A549 (cell line): ENCODE measurements at regions not wholly inside any gene's neighbourhood (a gene's known extent, or its start where the extent isn't known, plus 50 kb on each side); places are given as distances from the start of the nearest gene placed in this dataset.

Experiments used
- ATAC-seq, 2 experiments: fragments of 200-7000 bp in 1 of 2; fragments of >200 bp in 1 of 2; cut with Nextera tagmentation in 1 of 2; cut with Tn5 transposase in 1 of 2; 3 replicates each; pipeline versions ENCODE4 v1.8.0 to v1.9.1; 2018 to 2020; ENCODE audit warnings: mild to moderate bottlenecking in 1 of 2, moderate library complexity in 1 of 2
- CTCF ChIA-PET: fragments of 300-600 bp; sonication (Branson Sonifier 250); formaldehyde crosslinking; extraction: SDS; loops from one replicate; lab custom pipeline; 2021; ENCODE audit warnings: antibody characterized with exemption, inconsistent platforms; lab: Yijun Ruan, JAX
- POLR2A ChIA-PET: fragments of 350-600 bp; formaldehyde crosslinking; extraction: SDS; loops from one replicate; lab custom pipeline; 2021; ENCODE audit warnings: antibody characterized with exemption, inconsistent platforms; lab: Yijun Ruan, JAX
- DNase-seq, 2 experiments: peaks; one replicate each; pipeline versions ENCODE4 v3.0.0 to v3.0.0-alpha.2; 2011 to 2016; ENCODE audit warnings: low read depth in 1 of 2, low spot score in 1 of 2
- FAIRE-seq: peaks from 2 replicates; lab custom pipeline; 2011; peaks lifted over from hg19 to GRCh38; lab: Jason Lieb, UNC
- H3K27ac ChIP-seq, 2 experiments: fragments of >200 bp; sonication (Bioruptor Twin); formaldehyde crosslinking; 3 replicates each; pipeline ENCODE4 v1.5.1; 2016 to 2017
- H3K4me1 ChIP-seq: fragments of >200 bp; sonication (Bioruptor Twin); formaldehyde crosslinking; 3 replicates; pipeline ENCODE4 v1.6.1; 2016
- H3K4me2 ChIP-seq: fragments of >200 bp; sonication (Bioruptor Twin); formaldehyde crosslinking; 3 replicates; pipeline ENCODE4 v1.6.1; 2016
- H3K4me3 ChIP-seq: fragments of >200 bp; sonication (Bioruptor Twin); formaldehyde crosslinking; 3 replicates; pipeline ENCODE4 v1.5.1; 2016
- H3K9me3 ChIP-seq: fragments of >200 bp; sonication (Bioruptor Twin); formaldehyde crosslinking; 3 replicates; pipeline ENCODE4 v1.6.1; 2016
- BHLHE40 ChIP-seq: IDR thresholded peaks from 2 replicates; pipeline ENCODE4 v1.6.1; 2012; ENCODE audit warnings: low read depth, low read length, inconsistent platforms
- CEBPB ChIP-seq, 2 experiments: fragments of >200 bp in 1 of 2; sonication (Bioruptor Twin) in 1 of 2; formaldehyde crosslinking in 1 of 2; IDR thresholded peaks; 2 replicates each; pipeline ENCODE4 v1.6.1; 2012 to 2016
- EHF ChIP-seq: fragments of 250-450 bp; sonication (Bioruptor Pico); IDR thresholded peaks from 2 replicates; pipeline ENCODE4 v1.5.0; 2020; ENCODE audit warnings: mild to moderate bottlenecking
- EHMT2 ChIP-seq: fragments of 200-600 bp; sonication (generic); IDR thresholded peaks from 2 replicates; pipeline ENCODE4 v1.6.1; 2016; ENCODE audit warnings: antibody characterized with exemption, low read depth, mild to moderate bottlenecking, moderate library complexity
- EP300 ChIP-seq, 2 experiments: fragments of >200 bp; sonication (Bioruptor Twin); formaldehyde crosslinking; IDR thresholded peaks; 2 replicates in 1 of 2; 3 replicates in 1 of 2; pipeline ENCODE4 v1.6.1; 2016 to 2017
- ESRRA ChIP-seq: fragments of 150-350 bp; IDR thresholded peaks from 2 replicates; pipeline ENCODE4 v1.6.1; 2014; ENCODE audit warnings: mild to moderate bottlenecking, low read length, borderline replicate concordance
- FOSL2 ChIP-seq, 2 experiments: fragments of 450-650 bp in 1 of 2; fragments of >200 bp in 1 of 2; sonication (Bioruptor Twin) in 1 of 2; formaldehyde crosslinking; IDR thresholded peaks; 2 replicates each; pipeline versions ENCODE4 v1.5.0 to v1.6.1; 2016 to 2020; ENCODE audit warnings: mild to moderate bottlenecking in 1 of 2, moderate library complexity in 1 of 2
- HDAC2 ChIP-seq: fragments of 200-600 bp; sonication (generic); IDR thresholded peaks from 2 replicates; pipeline ENCODE4 v1.6.1; 2016
- HEYL ChIP-seq: fragments of 250-450 bp; sonication (Bioruptor Pico); IDR thresholded peaks from 2 replicates; pipeline ENCODE4 v1.8.0; 2021; ENCODE audit warnings: mild to moderate bottlenecking, moderate library complexity
- HOXA7 ChIP-seq: fragments of 250-450 bp; sonication (Bioruptor Pico); IDR thresholded peaks from 2 replicates; pipeline ENCODE4 v1.5.0; 2020; ENCODE audit warnings: mild to moderate bottlenecking, moderate library complexity
- HOXB13 ChIP-seq: fragments of 250-450 bp; sonication (Bioruptor Pico); IDR thresholded peaks from 2 replicates; pipeline ENCODE4 v1.5.0; 2020; ENCODE audit warnings: low read depth, mild to moderate bottlenecking, moderate library complexity
- MAZ ChIP-seq: fragments of 150-350 bp; IDR thresholded peaks from 2 replicates; pipeline ENCODE4 v1.6.1; 2014; ENCODE audit warnings: antibody characterized with exemption, low read depth, low read length, borderline replicate concordance
- NR3C1 ChIP-seq: fragments of >200 bp; sonication (Bioruptor Twin); formaldehyde crosslinking; IDR thresholded peaks from 3 replicates; pipeline ENCODE4 v1.6.1; 2017
- RFX5 ChIP-seq: fragments of 450-650 bp; IDR thresholded peaks from 2 replicates; pipeline ENCODE4 v1.7.1; 2014; ENCODE audit warnings: antibody characterized with exemption, mild to moderate bottlenecking, moderate library complexity
- SREBF2 ChIP-seq: fragments of 450-650 bp; IDR thresholded peaks from 2 replicates; pipeline ENCODE4 v1.6.1; 2014; ENCODE audit warnings: mild to moderate bottlenecking, moderate library complexity
- TFCP2L1 ChIP-seq: fragments of 250-450 bp; sonication (Bioruptor Pico); IDR thresholded peaks from 2 replicates; pipeline ENCODE4 v1.5.0; 2021; ENCODE audit warnings: mild to moderate bottlenecking
- TP53 ChIP-seq: fragments of 250-450 bp; sonication (Bioruptor Pico); IDR thresholded peaks from 2 replicates; pipeline ENCODE4 v1.5.0; 2021; ENCODE audit warnings: mild to moderate bottlenecking, moderate library complexity
- ZFP36 ChIP-seq: fragments of 450-650 bp; IDR thresholded peaks from 2 replicates; pipeline ENCODE4 v1.6.1; 2014; ENCODE audit warnings: borderline replicate concordance; ENCODE audit not compliant: partially characterized antibody
- ZSCAN20 ChIP-seq: fragments of 250-450 bp; sonication (Bioruptor Pico); IDR thresholded peaks from 2 replicates; pipeline ENCODE4 v1.8.0; 2022; ENCODE audit warnings: mild to moderate bottlenecking, moderate library complexity
- WGBS: methylation state at CpG from one replicate; pipeline ENCODE4 v1.1.6; 2017; ENCODE audit errors: missing lambda C conversion rate; 5-methylcytosine and 5-hydroxymethylcytosine counted together
- TF ChIP-seq, protein P1 (sequence below): fragments of 200-600 bp; sonication (generic); IDR thresholded peaks from 2 replicates; pipeline ENCODE4 v1.6.1; 2016; ENCODE audit warnings: antibody characterized with exemption, mild to moderate bottlenecking, moderate library complexity
- TF ChIP-seq, protein P2 (sequence below): fragments of >200 bp; sonication (Bioruptor Twin); formaldehyde crosslinking; IDR thresholded peaks from 3 replicates; pipeline ENCODE4 v1.5.1; 2016
- TF ChIP-seq, protein P3 (sequence below): IDR thresholded peaks from 2 replicates; pipeline ENCODE4 v1.6.1; 2012
- TF ChIP-seq, protein P4 (sequence below): IDR thresholded peaks from 2 replicates; pipeline ENCODE4 v1.6.1; 2012; ENCODE audit warnings: low read depth, borderline replicate concordance
- TF ChIP-seq, protein P5 (sequence below): fragments of 250-450 bp; sonication (Bioruptor Pico); IDR thresholded peaks from 2 replicates; pipeline ENCODE4 v1.5.0; 2020; ENCODE audit warnings: low read depth, mild to moderate bottlenecking, moderate library complexity
- TF ChIP-seq, protein P6 (sequence below): fragments of 150-350 bp; IDR thresholded peaks from 2 replicates; pipeline ENCODE4 v1.6.1; 2014; ENCODE audit warnings: low read depth, mild to moderate bottlenecking, low read length
- TF ChIP-seq, protein P7 (sequence below): fragments of 450-650 bp; IDR thresholded peaks from 2 replicates; pipeline ENCODE4 v1.6.1; 2014; ENCODE audit warnings: antibody characterized with exemption

DNA sequence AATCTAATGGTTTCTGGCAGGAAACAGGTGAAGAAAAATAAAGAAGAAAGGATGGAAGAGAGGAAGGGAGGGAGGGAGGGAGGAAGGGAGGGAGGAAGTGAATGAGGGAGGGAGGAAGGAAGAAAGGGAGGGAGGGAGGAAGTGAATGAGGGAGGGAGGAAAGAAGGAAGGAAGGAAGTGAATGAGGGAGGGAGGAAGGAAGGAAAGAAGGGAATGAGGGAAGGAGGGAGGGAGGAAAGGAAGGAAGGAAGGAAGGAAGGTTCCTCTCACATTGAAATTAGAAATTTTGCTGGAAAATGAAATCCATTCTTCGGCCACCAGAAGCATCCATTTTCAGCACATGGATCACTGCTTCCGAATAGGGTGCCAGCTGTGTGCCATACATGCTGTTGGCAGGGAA is 62.2 kb upstream of the PELI2 start:
- no peak overlapping the region for H3K27ac ChIP-seq
- WGBS = 44% methylated on average over 2 of the region's 2 CpGs
- ATAC-seq = no peak
- POLR2A ChIA-PET = no interaction called here
- CTCF ChIA-PET = no interaction called here
- H3K4me3 ChIP-seq = no peak overlapping the region
- no peak for FAIRE-seq
- no peaks in the 10 kb centered on the region for H3K4me1 ChIP-seq
- no peak overlapping the region for H3K4me2 ChIP-seq
- TF ChIP-seq HDAC2 (no peak), MAZ (no peak), ESRRA (no peak), RFX5 (no peak), HEYL (no peak), FOSL2 (IDR thresholded peaks at IDR 0.05) (no peak), FOSL2 (CRISPR knock-in tag; IDR thresholded peaks at IDR 0.05) (no peak), ZFP36 (no peak), TP53 (CRISPR knock-in tag) (no peak), SREBF2 (no peak), BHLHE40 (no peak), ZSCAN20 (CRISPR knock-in tag) (no peak)
- TF ChIP-seq, protein P1, sequence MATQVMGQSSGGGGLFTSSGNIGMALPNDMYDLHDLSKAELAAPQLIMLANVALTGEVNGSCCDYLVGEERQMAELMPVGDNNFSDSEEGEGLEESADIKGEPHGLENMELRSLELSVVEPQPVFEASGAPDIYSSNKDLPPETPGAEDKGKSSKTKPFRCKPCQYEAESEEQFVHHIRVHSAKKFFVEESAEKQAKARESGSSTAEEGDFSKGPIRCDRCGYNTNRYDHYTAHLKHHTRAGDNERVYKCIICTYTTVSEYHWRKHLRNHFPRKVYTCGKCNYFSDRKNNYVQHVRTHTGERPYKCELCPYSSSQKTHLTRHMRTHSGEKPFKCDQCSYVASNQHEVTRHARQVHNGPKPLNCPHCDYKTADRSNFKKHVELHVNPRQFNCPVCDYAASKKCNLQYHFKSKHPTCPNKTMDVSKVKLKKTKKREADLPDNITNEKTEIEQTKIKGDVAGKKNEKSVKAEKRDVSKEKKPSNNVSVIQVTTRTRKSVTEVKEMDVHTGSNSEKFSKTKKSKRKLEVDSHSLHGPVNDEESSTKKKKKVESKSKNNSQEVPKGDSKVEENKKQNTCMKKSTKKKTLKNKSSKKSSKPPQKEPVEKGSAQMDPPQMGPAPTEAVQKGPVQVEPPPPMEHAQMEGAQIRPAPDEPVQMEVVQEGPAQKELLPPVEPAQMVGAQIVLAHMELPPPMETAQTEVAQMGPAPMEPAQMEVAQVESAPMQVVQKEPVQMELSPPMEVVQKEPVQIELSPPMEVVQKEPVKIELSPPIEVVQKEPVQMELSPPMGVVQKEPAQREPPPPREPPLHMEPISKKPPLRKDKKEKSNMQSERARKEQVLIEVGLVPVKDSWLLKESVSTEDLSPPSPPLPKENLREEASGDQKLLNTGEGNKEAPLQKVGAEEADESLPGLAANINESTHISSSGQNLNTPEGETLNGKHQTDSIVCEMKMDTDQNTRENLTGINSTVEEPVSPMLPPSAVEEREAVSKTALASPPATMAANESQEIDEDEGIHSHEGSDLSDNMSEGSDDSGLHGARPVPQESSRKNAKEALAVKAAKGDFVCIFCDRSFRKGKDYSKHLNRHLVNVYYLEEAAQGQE = no peak
- TF ChIP-seq, protein P2, sequence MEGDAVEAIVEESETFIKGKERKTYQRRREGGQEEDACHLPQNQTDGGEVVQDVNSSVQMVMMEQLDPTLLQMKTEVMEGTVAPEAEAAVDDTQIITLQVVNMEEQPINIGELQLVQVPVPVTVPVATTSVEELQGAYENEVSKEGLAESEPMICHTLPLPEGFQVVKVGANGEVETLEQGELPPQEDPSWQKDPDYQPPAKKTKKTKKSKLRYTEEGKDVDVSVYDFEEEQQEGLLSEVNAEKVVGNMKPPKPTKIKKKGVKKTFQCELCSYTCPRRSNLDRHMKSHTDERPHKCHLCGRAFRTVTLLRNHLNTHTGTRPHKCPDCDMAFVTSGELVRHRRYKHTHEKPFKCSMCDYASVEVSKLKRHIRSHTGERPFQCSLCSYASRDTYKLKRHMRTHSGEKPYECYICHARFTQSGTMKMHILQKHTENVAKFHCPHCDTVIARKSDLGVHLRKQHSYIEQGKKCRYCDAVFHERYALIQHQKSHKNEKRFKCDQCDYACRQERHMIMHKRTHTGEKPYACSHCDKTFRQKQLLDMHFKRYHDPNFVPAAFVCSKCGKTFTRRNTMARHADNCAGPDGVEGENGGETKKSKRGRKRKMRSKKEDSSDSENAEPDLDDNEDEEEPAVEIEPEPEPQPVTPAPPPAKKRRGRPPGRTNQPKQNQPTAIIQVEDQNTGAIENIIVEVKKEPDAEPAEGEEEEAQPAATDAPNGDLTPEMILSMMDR = no peak
- TF ChIP-seq, protein P3, sequence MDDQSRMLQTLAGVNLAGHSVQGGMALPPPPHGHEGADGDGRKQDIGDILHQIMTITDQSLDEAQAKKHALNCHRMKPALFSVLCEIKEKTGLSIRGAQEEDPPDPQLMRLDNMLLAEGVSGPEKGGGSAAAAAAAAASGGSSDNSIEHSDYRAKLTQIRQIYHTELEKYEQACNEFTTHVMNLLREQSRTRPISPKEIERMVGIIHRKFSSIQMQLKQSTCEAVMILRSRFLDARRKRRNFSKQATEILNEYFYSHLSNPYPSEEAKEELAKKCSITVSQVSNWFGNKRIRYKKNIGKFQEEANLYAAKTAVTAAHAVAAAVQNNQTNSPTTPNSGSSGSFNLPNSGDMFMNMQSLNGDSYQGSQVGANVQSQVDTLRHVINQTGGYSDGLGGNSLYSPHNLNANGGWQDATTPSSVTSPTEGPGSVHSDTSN = no peak
- TF ChIP-seq, protein P4, sequence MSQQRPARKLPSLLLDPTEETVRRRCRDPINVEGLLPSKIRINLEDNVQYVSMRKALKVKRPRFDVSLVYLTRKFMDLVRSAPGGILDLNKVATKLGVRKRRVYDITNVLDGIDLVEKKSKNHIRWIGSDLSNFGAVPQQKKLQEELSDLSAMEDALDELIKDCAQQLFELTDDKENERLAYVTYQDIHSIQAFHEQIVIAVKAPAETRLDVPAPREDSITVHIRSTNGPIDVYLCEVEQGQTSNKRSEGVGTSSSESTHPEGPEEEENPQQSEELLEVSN = no peak
- DNase-seq = no peak
- H3K9me3 ChIP-seq = no peaks in the 10 kb centered on the region

DNA sequence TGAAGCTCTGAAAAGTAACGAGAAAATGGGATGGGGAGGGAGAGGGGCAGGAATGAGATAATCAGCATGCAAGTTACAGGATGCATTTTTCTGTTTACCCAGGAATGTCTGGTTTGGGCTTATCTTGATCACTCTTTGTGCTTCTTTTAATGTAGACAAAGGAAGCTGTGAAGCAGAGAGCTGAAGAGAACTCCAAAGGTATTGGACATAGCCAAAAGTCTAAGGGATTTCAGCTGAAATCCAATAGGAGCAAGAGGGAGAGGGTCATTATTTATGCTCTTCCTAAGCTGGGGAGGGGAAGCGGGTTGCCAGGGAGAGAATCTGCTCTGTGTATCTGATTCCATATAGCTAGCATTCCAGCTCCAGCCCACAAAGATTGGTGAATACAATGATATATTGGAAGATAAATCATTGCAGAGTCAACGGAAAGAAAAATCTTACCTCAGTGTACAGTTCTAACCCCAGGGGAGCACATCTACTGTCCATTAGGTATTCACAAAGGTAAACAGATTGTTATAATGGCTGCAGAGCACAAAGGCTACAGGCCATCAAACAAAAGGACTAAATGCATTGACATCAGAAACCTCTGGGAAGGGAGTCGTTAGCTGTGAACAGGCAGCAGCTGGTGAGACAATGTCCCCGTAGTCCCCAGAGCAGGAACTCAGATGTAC is 61.0 kb upstream of the PELI2 start:
- H3K9me3 ChIP-seq = no peaks in the 10 kb centered on the region
- H3K4me2 ChIP-seq = no peak overlapping the region
- DNase-seq = no peak
- H3K27ac ChIP-seq = no peak overlapping the region
- no peak for FAIRE-seq
- ChIA-PET CTCF (no interaction called here), POLR2A (no interaction called here)
- 74% methylated on average over 5 of the region's 5 CpGs for WGBS
- no peak overlapping the region for H3K4me3 ChIP-seq
- no peaks in the 10 kb centered on the region for H3K4me1 ChIP-seq
- ATAC-seq = no peak
- TF ChIP-seq EP300 (IDR thresholded peaks at IDR 0.05) = no peak
- TF ChIP-seq, protein P3 = no peak
- TF ChIP-seq CEBPB (IDR thresholded peaks at IDR 0.05) = no peak
- TF ChIP-seq, protein P5, sequence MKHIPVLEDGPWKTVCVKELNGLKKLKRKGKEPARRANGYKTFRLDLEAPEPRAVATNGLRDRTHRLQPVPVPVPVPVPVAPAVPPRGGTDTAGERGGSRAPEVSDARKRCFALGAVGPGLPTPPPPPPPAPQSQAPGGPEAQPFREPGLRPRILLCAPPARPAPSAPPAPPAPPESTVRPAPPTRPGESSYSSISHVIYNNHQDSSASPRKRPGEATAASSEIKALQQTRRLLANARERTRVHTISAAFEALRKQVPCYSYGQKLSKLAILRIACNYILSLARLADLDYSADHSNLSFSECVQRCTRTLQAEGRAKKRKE (CRISPR knock-in tag) = no peak
- TF ChIP-seq, protein P6, sequence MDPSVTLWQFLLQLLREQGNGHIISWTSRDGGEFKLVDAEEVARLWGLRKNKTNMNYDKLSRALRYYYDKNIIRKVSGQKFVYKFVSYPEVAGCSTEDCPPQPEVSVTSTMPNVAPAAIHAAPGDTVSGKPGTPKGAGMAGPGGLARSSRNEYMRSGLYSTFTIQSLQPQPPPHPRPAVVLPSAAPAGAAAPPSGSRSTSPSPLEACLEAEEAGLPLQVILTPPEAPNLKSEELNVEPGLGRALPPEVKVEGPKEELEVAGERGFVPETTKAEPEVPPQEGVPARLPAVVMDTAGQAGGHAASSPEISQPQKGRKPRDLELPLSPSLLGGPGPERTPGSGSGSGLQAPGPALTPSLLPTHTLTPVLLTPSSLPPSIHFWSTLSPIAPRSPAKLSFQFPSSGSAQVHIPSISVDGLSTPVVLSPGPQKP = no peak
- TF ChIP-seq SREBF2 = no peak
- TF ChIP-seq, protein P7, sequence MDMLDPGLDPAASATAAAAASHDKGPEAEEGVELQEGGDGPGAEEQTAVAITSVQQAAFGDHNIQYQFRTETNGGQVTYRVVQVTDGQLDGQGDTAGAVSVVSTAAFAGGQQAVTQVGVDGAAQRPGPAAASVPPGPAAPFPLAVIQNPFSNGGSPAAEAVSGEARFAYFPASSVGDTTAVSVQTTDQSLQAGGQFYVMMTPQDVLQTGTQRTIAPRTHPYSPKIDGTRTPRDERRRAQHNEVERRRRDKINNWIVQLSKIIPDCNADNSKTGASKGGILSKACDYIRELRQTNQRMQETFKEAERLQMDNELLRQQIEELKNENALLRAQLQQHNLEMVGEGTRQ = no peak
- no peak for TF ChIP-seq MAZ
- TF ChIP-seq EHF (CRISPR knock-in tag) = no peak
- TF ChIP-seq HOXB13 (CRISPR knock-in tag) = no peak
- no peak for TF ChIP-seq NR3C1
- TF ChIP-seq EHMT2 = no peak
- no peak for TF ChIP-seq HOXA7 (CRISPR knock-in tag)
- TF ChIP-seq TFCP2L1 (CRISPR knock-in tag) = no peak
